ENCODE measurements at regions not wholly inside any gene's neighbourhood (a gene's known extent, or its start where the extent isn't known, plus 50 kb on each side); places are given as distances from the start of the nearest gene placed in this dataset.

- Histone ChIP-seq H3K9me3 (ENCODE audit: control insufficient read depth in 3 of 3, low read length in 3 of 3) (no peaks in the 10 kb centered on the region), H3K4me1 (ENCODE audit: control insufficient read depth in 3 of 3, insufficient read depth in 3 of 3, low read length in 3 of 3) (peaks cover 30 to 66% (median 38%) of the 10 kb centered on the region in 3 donors), H3K9ac (ENCODE audit: low read depth in 1 of 3, low read length in 3 of 3) (no peak overlapping the region), H3K4me3 (ENCODE audit: low read length in 3 of 3) (peak overlapping the region in 2 of 3 donors; percentile 18 to 33), H3K27ac (ENCODE audit: low read depth, low read length) (peak overlapping the region; percentile 81), H3K36me3 (ENCODE audit: control insufficient read depth in 3 of 3, insufficient read depth in 3 of 3, low read length in 3 of 3) (peaks cover 0 to 12% (median 6%) of the 10 kb centered on the region in 3 donors), H3K27me3 (ENCODE audit: control insufficient read depth in 3 of 3, insufficient read depth in 3 of 3, low read length in 3 of 3) (no peaks in the 10 kb centered on the region)
Measured at GRCh38 chr7:131103997-131104396, 223.7 kb upstream of the MKLN1 start.

DNA sequence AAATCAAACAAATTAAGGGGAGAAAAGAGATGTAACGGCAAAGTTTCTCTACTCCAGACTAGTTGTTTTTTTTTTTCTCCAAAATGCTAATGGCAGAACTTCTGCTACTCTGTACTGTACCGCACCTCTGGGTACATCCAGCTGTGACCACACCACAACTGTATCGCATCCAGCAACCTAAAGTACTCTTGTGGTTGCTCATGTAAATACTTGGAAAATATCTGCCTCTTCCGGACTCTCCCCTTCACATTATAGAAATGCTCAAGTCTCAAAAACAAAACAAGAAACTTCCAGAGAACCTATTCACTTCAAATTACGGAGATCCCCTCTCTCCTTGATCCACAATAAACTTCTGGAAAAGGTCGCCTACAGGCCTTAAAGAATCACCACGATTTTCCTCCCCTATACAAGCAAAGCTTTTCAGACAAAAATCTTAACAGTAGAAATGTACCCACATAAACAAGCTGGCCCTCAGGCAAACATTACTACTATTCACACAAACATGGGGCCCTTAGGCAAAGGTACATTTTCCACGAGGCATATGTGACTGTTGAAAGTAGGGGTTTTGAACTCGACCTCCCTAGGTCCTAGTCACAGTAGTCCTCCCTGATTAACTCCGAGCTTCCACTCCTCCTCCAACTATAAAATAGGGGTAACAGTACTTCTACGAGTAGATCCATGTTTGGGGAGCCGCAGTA, 222.9 kb upstream of the MKLN1 start:
- H3K36me3 ChIP-seq (ENCODE audit: control insufficient read depth in 3 of 3, insufficient read depth in 3 of 3, low read length in 3 of 3), result peaks cover 0 to 11% (median 6%) of the 10 kb centered on the region in 3 donors

GRCh38 chr7:131105294-131105798, 222.3 kb upstream of the MKLN1 start:
- Histone ChIP-seq H3K27me3 (ENCODE audit: control insufficient read depth in 3 of 3, insufficient read depth in 3 of 3, low read length in 3 of 3) (no peaks in the 10 kb centered on the region), H3K9ac (ENCODE audit: low read depth in 1 of 3, low read length in 3 of 3) (peak overlapping the region; percentile 57 to 83 (median 68)), H3K36me3 (ENCODE audit: control insufficient read depth in 3 of 3, insufficient read depth in 3 of 3, low read length in 3 of 3) (peaks cover 0 to 11% (median 3%) of the 10 kb centered on the region in 3 donors), H3K27ac (ENCODE audit: low read depth, low read length) (peak overlapping the region; percentile 81), H3K4me3 (ENCODE audit: low read length in 3 of 3) (peak overlapping the region; percentile 65 to 78 (median 76)), H3K4me1 (ENCODE audit: control insufficient read depth in 3 of 3, insufficient read depth in 3 of 3, low read length in 3 of 3) (peaks cover 32 to 65% (median 37%) of the 10 kb centered on the region in 3 donors), H3K9me3 (ENCODE audit: control insufficient read depth in 3 of 3, low read length in 3 of 3) (no peaks in the 10 kb centered on the region)

More for the DNA sequence above, 222.9 kb upstream of the MKLN1 start:
- no peaks in the 10 kb centered on the region for H3K27me3 ChIP-seq (ENCODE audit: control insufficient read depth in 3 of 3, insufficient read depth in 3 of 3, low read length in 3 of 3)
- peak overlapping the region; percentile 65 to 78 (median 76) for H3K4me3 ChIP-seq (ENCODE audit: low read length in 3 of 3)
- H3K27ac ChIP-seq (ENCODE audit: low read depth, low read length), result peak overlapping the region; percentile 81
- no peaks in the 10 kb centered on the region for H3K9me3 ChIP-seq (ENCODE audit: control insufficient read depth in 3 of 3, low read length in 3 of 3)
- H3K4me1 ChIP-seq (ENCODE audit: control insufficient read depth in 3 of 3, insufficient read depth in 3 of 3, low read length in 3 of 3), result peaks cover 32 to 68% (median 39%) of the 10 kb centered on the region in 3 donors
- peak overlapping the region; percentile 57 to 83 (median 68) for H3K9ac ChIP-seq (ENCODE audit: low read depth in 1 of 3, low read length in 3 of 3)

- H3K36me3 ChIP-seq (ENCODE audit: control insufficient read depth in 3 of 3, insufficient read depth in 3 of 3, low read length in 3 of 3), result peaks cover 0 to 11% (median under 1%) of the 10 kb centered on the region in 3 donors
- H3K4me3 ChIP-seq (ENCODE audit: low read length in 3 of 3), result peak overlapping the region; percentile 97 to 99 (median 98)
- no peaks in the 10 kb centered on the region for H3K9me3 ChIP-seq (ENCODE audit: control insufficient read depth in 3 of 3, low read length in 3 of 3)
- H3K9ac ChIP-seq (ENCODE audit: low read depth in 1 of 3, low read length in 3 of 3), result peak overlapping the region; percentile 95 to 99 (median 97)
- no peaks in the 10 kb centered on the region for H3K27me3 ChIP-seq (ENCODE audit: control insufficient read depth in 3 of 3, insufficient read depth in 3 of 3, low read length in 3 of 3)
- H3K4me1 ChIP-seq (ENCODE audit: control insufficient read depth in 3 of 3, insufficient read depth in 3 of 3, low read length in 3 of 3), result peaks cover 39 to 68% (median 42%) of the 10 kb centered on the region in 3 donors
- H3K27ac ChIP-seq (ENCODE audit: low read depth, low read length), result peak overlapping the region; percentile 99
Measured at GRCh38 chr7:131105799-131106680, 221.6 kb upstream of the MKLN1 start.

DNA sequence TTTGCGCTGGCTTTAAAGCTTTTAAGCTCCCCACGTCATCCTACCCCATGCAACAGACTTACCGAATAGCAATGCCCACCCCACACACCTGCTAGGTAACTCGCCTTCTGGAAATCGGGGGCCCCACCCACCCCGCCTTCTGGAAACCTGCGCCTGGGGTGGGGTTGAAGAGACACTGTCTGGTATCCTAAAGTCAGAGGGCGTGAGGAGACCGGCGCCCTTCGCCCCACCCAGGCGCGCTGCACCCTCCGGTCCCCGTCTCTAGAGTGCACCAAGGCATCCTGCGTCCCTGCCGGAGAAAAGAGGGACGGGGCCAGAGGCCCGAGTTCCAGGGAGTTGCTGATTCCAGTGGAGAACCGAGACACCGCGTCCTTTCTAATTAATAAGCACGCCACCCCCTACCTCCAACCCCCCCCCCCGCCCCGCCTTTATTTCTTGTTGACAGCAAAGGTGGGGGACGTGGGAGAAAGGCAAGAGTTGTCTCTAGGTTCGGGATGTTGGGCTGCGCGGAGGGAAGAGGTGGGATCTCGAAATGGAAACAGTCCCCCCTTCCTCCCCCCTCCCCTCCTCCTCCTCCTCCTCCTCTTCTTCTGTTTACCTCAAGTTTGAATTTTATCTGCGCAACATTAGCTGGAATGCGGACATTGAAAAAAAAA, 220.9 kb upstream of the MKLN1 start:
- Histone ChIP-seq H3K4me3 (ENCODE audit: low read length in 3 of 3) (peak overlapping the region; percentile 97 to 99 (median 98)), H3K27ac (ENCODE audit: low read depth, low read length) (peak overlapping the region; percentile 99), H3K4me1 (ENCODE audit: control insufficient read depth in 3 of 3, insufficient read depth in 3 of 3, low read length in 3 of 3) (peaks cover 46 to 68% (median 47%) of the 10 kb centered on the region in 3 donors)

GRCh38 chr7:131107337-131108211, 220.1 kb upstream of the MKLN1 start:
- Histone ChIP-seq H3K36me3 (ENCODE audit: control insufficient read depth in 3 of 3, insufficient read depth in 3 of 3, low read length in 3 of 3) (peaks cover 0 to 8% (median 0%) of the 10 kb centered on the region in 3 donors), H3K27me3 (ENCODE audit: control insufficient read depth in 3 of 3, insufficient read depth in 3 of 3, low read length in 3 of 3) (no peaks in the 10 kb centered on the region), H3K4me1 (ENCODE audit: control insufficient read depth in 3 of 3, insufficient read depth in 3 of 3, low read length in 3 of 3) (peaks cover 43 to 66% (median 49%) of the 10 kb centered on the region in 3 donors), H3K9ac (ENCODE audit: low read depth in 1 of 3, low read length in 3 of 3) (peak overlapping the region; percentile 97 to 99 (median 99)), H3K27ac (ENCODE audit: low read depth, low read length) (peak overlapping the region; percentile 99), H3K4me3 (ENCODE audit: low read length in 3 of 3) (peak overlapping the region; percentile 97 to 99 (median 98)), H3K9me3 (ENCODE audit: control insufficient read depth in 3 of 3, low read length in 3 of 3) (no peaks in the 10 kb centered on the region)

More for the DNA sequence above, 220.9 kb upstream of the MKLN1 start:
- peaks cover 0 to 11% (median 0%) of the 10 kb centered on the region in 3 donors for H3K36me3 ChIP-seq (ENCODE audit: control insufficient read depth in 3 of 3, insufficient read depth in 3 of 3, low read length in 3 of 3)
- no peaks in the 10 kb centered on the region for H3K9me3 ChIP-seq (ENCODE audit: control insufficient read depth in 3 of 3, low read length in 3 of 3)
- peak overlapping the region; percentile 99 for H3K9ac ChIP-seq (ENCODE audit: low read depth in 1 of 3, low read length in 3 of 3)
- no peaks in the 10 kb centered on the region for H3K27me3 ChIP-seq (ENCODE audit: control insufficient read depth in 3 of 3, insufficient read depth in 3 of 3, low read length in 3 of 3)

DNA sequence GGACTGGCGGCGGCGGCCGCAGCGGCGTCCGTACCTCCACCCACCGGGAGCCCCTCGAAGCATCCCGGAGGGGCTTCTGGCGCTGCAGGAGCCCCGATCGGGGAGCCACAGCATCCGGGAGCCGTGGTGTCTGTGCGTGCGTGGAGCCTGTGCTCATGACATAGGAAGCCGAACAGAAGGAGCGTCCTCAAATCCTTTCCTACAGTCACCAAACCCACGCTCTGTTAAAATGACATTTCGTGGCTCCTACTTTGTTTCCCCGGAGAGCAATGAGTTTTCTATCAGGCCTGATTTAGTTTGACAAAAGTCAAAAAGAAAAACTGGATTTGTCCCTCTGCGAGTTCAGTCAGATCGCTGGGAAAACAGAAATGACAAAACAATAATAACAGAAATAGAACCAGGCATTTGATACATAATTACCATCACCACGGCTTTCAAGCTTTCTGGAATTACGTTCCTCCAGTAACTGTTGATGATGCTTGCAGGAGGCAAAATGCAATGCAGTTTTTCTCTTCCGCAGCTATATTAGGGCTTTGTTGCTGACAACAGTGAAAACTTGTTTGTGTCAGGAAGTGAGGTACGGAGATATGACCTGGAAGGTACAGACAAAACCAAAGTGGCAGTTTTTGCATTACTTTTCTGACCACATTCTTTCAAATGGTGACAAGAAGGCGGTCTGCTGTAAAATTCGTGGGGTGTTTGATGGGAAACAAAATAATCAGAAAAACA, 219.3 kb upstream of the MKLN1 start:
- Histone ChIP-seq H3K9me3 (ENCODE audit: control insufficient read depth in 3 of 3, low read length in 3 of 3) (no peaks in the 10 kb centered on the region), H3K9ac (ENCODE audit: low read depth in 1 of 3, low read length in 3 of 3) (peak overlapping the region; percentile 97 to 99 (median 99)), H3K4me3 (ENCODE audit: low read length in 3 of 3) (peak overlapping the region; percentile 97 to 99 (median 98)), H3K27ac (ENCODE audit: low read depth, low read length) (peak overlapping the region; percentile 99), H3K36me3 (ENCODE audit: control insufficient read depth in 3 of 3, insufficient read depth in 3 of 3, low read length in 3 of 3) (peaks cover 0 to 6% (median 0%) of the 10 kb centered on the region in 3 donors), H3K4me1 (ENCODE audit: control insufficient read depth in 3 of 3, insufficient read depth in 3 of 3, low read length in 3 of 3) (peaks cover 40 to 59% (median 44%) of the 10 kb centered on the region in 3 donors), H3K27me3 (ENCODE audit: control insufficient read depth in 3 of 3, insufficient read depth in 3 of 3, low read length in 3 of 3) (no peaks in the 10 kb centered on the region)

DNA sequence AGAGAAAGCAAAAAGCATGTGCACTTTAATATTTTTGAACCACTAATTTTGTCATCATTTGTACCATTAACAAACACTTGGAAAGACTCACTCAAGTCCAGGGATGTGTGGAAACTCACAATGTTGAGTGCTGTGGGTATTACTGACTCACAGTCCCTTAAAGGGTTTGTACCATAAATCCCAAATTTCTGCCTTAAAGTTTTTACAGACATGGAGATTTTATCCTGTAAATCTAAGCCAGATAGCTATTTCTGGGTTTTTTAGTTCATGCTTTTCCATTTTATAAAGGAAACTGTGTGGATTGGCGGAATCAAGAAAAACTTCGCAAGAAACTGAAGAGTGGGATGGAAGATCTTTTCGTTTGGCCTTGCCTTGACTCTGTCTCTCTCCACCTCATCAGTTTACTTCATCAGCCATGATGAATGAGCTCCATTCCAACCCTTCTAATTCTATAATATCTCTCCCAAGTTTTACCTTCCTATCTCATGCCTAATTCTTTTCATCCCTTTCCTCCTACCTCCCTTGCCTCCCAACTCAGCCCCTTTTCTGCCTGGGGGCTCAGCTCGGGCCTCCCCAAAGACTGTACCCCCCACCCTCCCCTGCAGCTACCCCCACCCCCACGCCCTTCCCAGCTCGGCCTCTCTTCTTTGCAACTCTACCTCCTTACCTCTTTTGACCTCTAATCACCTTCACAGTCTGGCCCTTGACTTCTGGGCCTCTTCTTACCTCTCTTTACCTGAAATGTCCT, 218.5 kb upstream of the MKLN1 start:
- H3K27me3 ChIP-seq (ENCODE audit: control insufficient read depth in 3 of 3, insufficient read depth in 3 of 3, low read length in 3 of 3), result no peaks in the 10 kb centered on the region
- H3K9ac ChIP-seq (ENCODE audit: low read depth in 1 of 3, low read length in 3 of 3), result peak overlapping the region; percentile 97 to 99 (median 99)
- no peaks in the 10 kb centered on the region for H3K36me3 ChIP-seq (ENCODE audit: control insufficient read depth in 3 of 3, insufficient read depth in 3 of 3, low read length in 3 of 3)
- H3K4me3 ChIP-seq (ENCODE audit: low read length in 3 of 3), result peak overlapping the region; percentile 97 to 99 (median 98)
- no peaks in the 10 kb centered on the region for H3K9me3 ChIP-seq (ENCODE audit: control insufficient read depth in 3 of 3, low read length in 3 of 3)
- peak overlapping the region; percentile 99 for H3K27ac ChIP-seq (ENCODE audit: low read depth, low read length)
- H3K4me1 ChIP-seq (ENCODE audit: control insufficient read depth in 3 of 3, insufficient read depth in 3 of 3, low read length in 3 of 3), result peaks cover 32 to 50% (median 38%) of the 10 kb centered on the region in 3 donors
